ENCODE measurements at regions not wholly inside any gene's neighbourhood (a gene's known extent, or its start where the extent isn't known, plus 50 kb on each side); places are given as distances from the start of the nearest gene placed in this dataset.

- Histone ChIP-seq H3K36me3 (no peaks in the 10 kb centered on the region), H3K4me3 (replicated peaks in 1 of 3) (no peak overlapping the region), H3K9me3 (no peaks in the 10 kb centered on the region), H3K27ac (peak overlapping the region in 2 of 3 donors; percentile 14 to 18), H3K27me3 (no peaks in the 10 kb centered on the region), H3K4me1 (peaks cover 13 to 14% of the 10 kb centered on the region in 2 donors)
- TF ChIP-seq CTCF (IDR thresholded peaks at IDR 0.05) (no peak), POLR2A (IDR thresholded peaks at IDR 0.05) (no peak)
- no peak for DNase-seq
- 73 to 79% methylated on average over 7 of the region's 7 CpGs for WGBS, 2 donors
- intact Hi-C loops (cut with DNase I): no loop called here
These were observed 95.4 kb downstream of the CTAGE1 start for GRCh38 chr18:22322243-22322691.

- no peaks in the 10 kb centered on the region for H3K9me3 ChIP-seq
- H3K36me3 ChIP-seq: no peaks in the 10 kb centered on the region
- peaks cover 13 to 14% of the 10 kb centered on the region in 2 donors for H3K4me1 ChIP-seq
- TF ChIP-seq POLR2A (IDR thresholded peaks at IDR 0.05) (no peak), CTCF (IDR thresholded peaks at IDR 0.05) (no peak)
- H3K4me3 ChIP-seq (replicated peaks in 1 of 3): no peak overlapping the region
- 91 to 93% methylated on average over 3 of the region's 3 CpGs for WGBS, 2 donors
- intact Hi-C loops (cut with DNase I): no loop called here
- H3K27me3 ChIP-seq: no peaks in the 10 kb centered on the region
- H3K27ac ChIP-seq: no peak overlapping the region
- no peak for DNase-seq
These were observed 96.9 kb downstream of the CTAGE1 start for GRCh38 chr18:22320771-22321170.

- no peak overlapping the region for H3K4me3 ChIP-seq (replicated peaks in 1 of 3)
- H3K36me3 ChIP-seq: no peaks in the 10 kb centered on the region
- intact Hi-C loops (cut with DNase I): no loop called here
- H3K4me1 ChIP-seq: peaks cover 13 to 14% of the 10 kb centered on the region in 2 donors
- no peak overlapping the region for H3K27ac ChIP-seq
- TF ChIP-seq CTCF (IDR thresholded peaks at IDR 0.05) (no peak), POLR2A (IDR thresholded peaks at IDR 0.05) (no peak)
- no peak for DNase-seq
- 84 to 87% methylated on average over 4 of the region's 4 CpGs for WGBS, 2 donors
- H3K9me3 ChIP-seq: no peaks in the 10 kb centered on the region
- no peaks in the 10 kb centered on the region for H3K27me3 ChIP-seq
These were observed 97.6 kb downstream of the CTAGE1 start for GRCh38 chr18:22320155-22320554.

GRCh38 chr18:22318745-22319407 is 98.8 kb downstream of the CTAGE1 start:
- no peaks in the 10 kb centered on the region for H3K9me3 ChIP-seq
- intact Hi-C loops (cut with DNase I): no loop called here
- no peaks in the 10 kb centered on the region for H3K27me3 ChIP-seq
- H3K36me3 ChIP-seq: no peaks in the 10 kb centered on the region
- H3K4me1 ChIP-seq: peaks cover 1 to 2% of the 10 kb centered on the region in 2 donors
- WGBS, 2 donors: 73 to 76% methylated on average over 7 to 8 of the region's 8 CpGs
- TF ChIP-seq POLR2A (IDR thresholded peaks at IDR 0.05) (no peak), CTCF (IDR thresholded peaks at IDR 0.05) (no peak)
- no peak overlapping the region for H3K27ac ChIP-seq
- DNase-seq: no peak
- H3K4me3 ChIP-seq (replicated peaks in 1 of 3): no peak overlapping the region

GRCh38 chr18:22314420-22314819 is 103.3 kb downstream of the CTAGE1 start:
- no peak for DNase-seq
- H3K9me3 ChIP-seq: no peaks in the 10 kb centered on the region
- 72 to 88% methylated on average over 3 of the region's 3 CpGs for WGBS, 2 donors
- intact Hi-C loops (cut with DNase I): no loop called here
- H3K36me3 ChIP-seq: no peaks in the 10 kb centered on the region
- no peak overlapping the region for H3K4me3 ChIP-seq (replicated peaks in 1 of 3)
- H3K27me3 ChIP-seq: no peaks in the 10 kb centered on the region
- no peaks in the 10 kb centered on the region for H3K4me1 ChIP-seq
- TF ChIP-seq POLR2A (IDR thresholded peaks at IDR 0.05) (no peak), CTCF (IDR thresholded peaks at IDR 0.05) (no peak)
- H3K27ac ChIP-seq: no peak overlapping the region

Measured in thyroid gland (tissue), 4 donors.